ENCODE measurements at regions not wholly inside any gene's neighbourhood (a gene's known extent, or its start where the extent isn't known, plus 50 kb on each side); places are given as distances from the start of the nearest gene placed in this dataset.

GRCh38 chr1:48051466-48052126 lies 54.4 kb upstream of the TRABD2B start:
- no peak for DNase-seq

GRCh38 chr1:48049823-48050535 lies 52.8 kb upstream of the TRABD2B start:
- no peak for DNase-seq

- no peak for DNase-seq
Measured at GRCh38 chr1:48048980-48049379, 51.8 kb upstream of the TRABD2B start.

- DNase-seq, result no peak
Measured at GRCh38 chr1:48048064-48048463, 50.9 kb upstream of the TRABD2B start.

GRCh38 chr1:48047116-48047515 lies 49.9 kb upstream of the TRABD2B start:
- no peak for DNase-seq
